ENCODE measurements at regions not wholly inside any gene's neighbourhood (a gene's known extent, or its start where the extent isn't known, plus 50 kb on each side); places are given as distances from the start of the nearest gene placed in this dataset.
"Not testable (repeated sequence)": the region's sequence is repeated elsewhere in the genome, so short reads cannot be mapped to it uniquely, and the experiment has no call there.

GRCh38 chr10:71015674-71016073 is 127.3 kb upstream of the PCBD1 start (continued):
- no peak for TF ChIP-seq FOXJ3 (CRISPR knock-in tag; IDR thresholded peaks at IDR 0.05)

- H3K9me3 ChIP-seq (replicated peaks; ENCODE audit: control insufficient read depth, insufficient read depth, low read depth, low read length); H3K9me1 ChIP-seq (ENCODE audit: control insufficient read depth, insufficient read depth, low read length); H3K4me1 ChIP-seq (replicated peaks in 1 of 2; ENCODE audit: control insufficient read depth in 2 of 2, insufficient read depth in 2 of 2, low read length in 2 of 2); H2AFZ ChIP-seq (ENCODE audit: low read depth, low read length); FAIRE-seq; H3K4me3 ChIP-seq; H3K9ac ChIP-seq (ENCODE audit: insufficient read depth in 1 of 2, low read depth in 2 of 2, low read length in 2 of 2); H4K20me1 ChIP-seq (replicated peaks; ENCODE audit: control insufficient read depth, insufficient read depth, low read length); H3K79me2 ChIP-seq (ENCODE audit: control insufficient read depth, insufficient read depth, low read length); CTCF ChIA-PET (ENCODE audit: low intra/inter-chr PET ratio); H3K4me2 ChIP-seq (ENCODE audit: insufficient read depth, low read length); in situ Hi-C loops (cut with MboI); BruUV-seq (replicated peaks); DNase-seq (ENCODE audit: extremely low read depth in 1 of 4, low spot score in 3 of 4); H3K27ac ChIP-seq (ENCODE audit: extremely low read depth, low read depth, low read length); H3K36me3 ChIP-seq (ENCODE audit: control insufficient read depth, insufficient read depth, low read length); intact Hi-C loops (cut with micrococcal nuclease); ATAC-seq: not testable (repeated sequence)
- H3K27me3 ChIP-seq (ENCODE audit: control insufficient read depth in 2 of 2, insufficient read depth in 2 of 2, low read length in 2 of 2) = peaks cover 2 to 14% of the 10 kb centered on the region in 2 experiments; a peak in 3 of 5 replicates
- 0% methylated on average over 1 of the region's 1 CpG for WGBS (ENCODE audit: insufficient coverage, low coverage, missing lambda C conversion rate)
- POLR2A ChIA-PET = interaction anchor here (0.7 kb wide), 1 partner anchor 83 kb away, joined by 3 read pairs; no protein-coding TSS in a partner anchor
Measured at GRCh38 chr10:71020061-71020460, 131.7 kb upstream of the PCBD1 start.

- Histone ChIP-seq H3K27ac (ENCODE audit: extremely low read depth, low read depth, low read length) (no peak overlapping the region), H3K36me3 (ENCODE audit: control insufficient read depth, insufficient read depth, low read length) (no peaks in the 10 kb centered on the region), H2AFZ (ENCODE audit: low read depth, low read length) (no peak overlapping the region), H3K4me1 (replicated peaks in 1 of 2; ENCODE audit: control insufficient read depth in 2 of 2, insufficient read depth in 2 of 2, low read length in 2 of 2) (no peaks in the 10 kb centered on the region; a peak in 1 of 5 replicates), H3K4me3 (no peak overlapping the region), H3K9me1 (ENCODE audit: control insufficient read depth, insufficient read depth, low read length) (no peaks in the 10 kb centered on the region), H3K9me3 (replicated peaks; ENCODE audit: control insufficient read depth, insufficient read depth, low read depth, low read length) (no peaks in the 10 kb centered on the region), H3K9ac (ENCODE audit: insufficient read depth in 1 of 2, low read depth in 2 of 2, low read length in 2 of 2) (no peak overlapping the region), H4K20me1 (replicated peaks; ENCODE audit: control insufficient read depth, insufficient read depth, low read length) (no peaks in the 10 kb centered on the region), H3K79me2 (ENCODE audit: control insufficient read depth, insufficient read depth, low read length) (no peaks in the 10 kb centered on the region), H3K4me2 (ENCODE audit: insufficient read depth, low read length) (no peak overlapping the region), H3K27me3 (ENCODE audit: control insufficient read depth in 2 of 2, insufficient read depth in 2 of 2, low read length in 2 of 2) (peaks cover under 1 to 14% of the 10 kb centered on the region in 2 experiments; a peak in 4 of 5 replicates)
- ATAC-seq (no peak), DNase-seq (ENCODE audit: extremely low read depth in 1 of 4, low spot score in 3 of 4) (no peak), FAIRE-seq (no peak)
- TF ChIP-seq ZNF668 (CRISPR knock-in tag; IDR thresholded peaks at IDR 0.05) = no peak
- in situ Hi-C loops (cut with MboI) = no loop called here
- no TSS peak for BruUV-seq (replicated peaks)
- POLR2A ChIA-PET = no interaction called here
- intact Hi-C loops (cut with micrococcal nuclease) = no loop called here
- 3% methylated on average over 3 of the region's 3 CpGs for WGBS (ENCODE audit: insufficient coverage, low coverage, missing lambda C conversion rate)
- CTCF ChIA-PET (ENCODE audit: low intra/inter-chr PET ratio) = no interaction called here
Measured at GRCh38 chr10:71021402-71021801, 133.0 kb upstream of the PCBD1 start.

Data from K562 (cell line).